Stimulated activated CD4-positive, alpha-beta T cell treated with anti-CD3 and anti-CD28 coated beads, Interleukin-1b, Interleukin-23, amount 100 ng/mL, for 24 hours (primary cell): ENCODE measurements at regions not wholly inside any gene's neighbourhood (a gene's known extent, or its start where the extent isn't known, plus 50 kb on each side); places are given as distances from the start of the nearest gene placed in this dataset.
"Not testable (repeated sequence)": the region's sequence is repeated elsewhere in the genome, so short reads cannot be mapped to it uniquely, and the experiment has no call there.

Experiments used
- DNase-seq, 4 experiments: peaks; one replicate each; pipeline ENCODE4 v3.0.0-alpha.2; 2020; ENCODE audit warnings: low read depth in 4 of 4, low spot score in 1 of 4

GRCh38 chrX:110511238-110511637 is 152.6 kb downstream of the RTL9 start:
- DNase-seq = no peak

GRCh38 chrX:110512341-110512740 is 153.7 kb downstream of the RTL9 start:
- no peak for DNase-seq

GRCh38 chrX:110514509-110514908 is 155.9 kb downstream of the RTL9 start:
- no peak for DNase-seq

- DNase-seq = no peak
Observed at GRCh38 chrX:110519501-110519900, 160.9 kb downstream of the RTL9 start.

- no peak for DNase-seq
Observed at GRCh38 chrX:110519906-110520452, 161.3 kb downstream of the RTL9 start.

- DNase-seq = not testable (repeated sequence)
Observed at GRCh38 chrX:110520652-110521051, 162.0 kb downstream of the RTL9 start.

- DNase-seq = no peak
Observed at GRCh38 chrX:110531873-110532580, 173.4 kb downstream of the RTL9 start.

- no peak for DNase-seq
Observed at GRCh38 chrX:110532581-110532931, 173.9 kb downstream of the RTL9 start.

- no peak for DNase-seq
Observed at GRCh38 chrX:110536816-110537215, 178.2 kb downstream of the RTL9 start.

- DNase-seq = no peak
Observed at GRCh38 chrX:110541266-110541665, 182.6 kb downstream of the RTL9 start.

GRCh38 chrX:110550854-110551253 is 192.2 kb downstream of the RTL9 start:
- not testable (repeated sequence) for DNase-seq

- DNase-seq = no peak
Observed at GRCh38 chrX:110557864-110558263, 199.2 kb downstream of the RTL9 start.

- DNase-seq = no peak
Observed at GRCh38 chrX:110558406-110558805, 199.8 kb downstream of the RTL9 start.

- DNase-seq = no peak
Observed at GRCh38 chrX:110561034-110561433, 202.4 kb downstream of the RTL9 start.

GRCh38 chrX:110563282-110563681 is 204.6 kb downstream of the RTL9 start:
- no peak for DNase-seq

GRCh38 chrX:110568441-110568840 is 209.8 kb downstream of the RTL9 start:
- DNase-seq = no peak

GRCh38 chrX:110569506-110569905 is 210.9 kb downstream of the RTL9 start:
- DNase-seq = no peak

GRCh38 chrX:110578270-110578669 is 217.3 kb downstream of the CHRDL1 start:
- no peak for DNase-seq

GRCh38 chrX:110584083-110584482 is 211.5 kb downstream of the CHRDL1 start:
- no peak for DNase-seq

GRCh38 chrX:110588164-110588563 is 207.5 kb downstream of the CHRDL1 start:
- no peak for DNase-seq

GRCh38 chrX:110588853-110589252 is 206.8 kb downstream of the CHRDL1 start:
- no peak for DNase-seq

GRCh38 chrX:110600745-110601310 is 194.8 kb downstream of the CHRDL1 start:
- no peak for DNase-seq

- no peak for DNase-seq
Observed at GRCh38 chrX:110614596-110614995, 181.0 kb downstream of the CHRDL1 start.
